ENCODE measurements at regions not wholly inside any gene's neighbourhood (a gene's known extent, or its start where the extent isn't known, plus 50 kb on each side); places are given as distances from the start of the nearest gene placed in this dataset.

DNA sequence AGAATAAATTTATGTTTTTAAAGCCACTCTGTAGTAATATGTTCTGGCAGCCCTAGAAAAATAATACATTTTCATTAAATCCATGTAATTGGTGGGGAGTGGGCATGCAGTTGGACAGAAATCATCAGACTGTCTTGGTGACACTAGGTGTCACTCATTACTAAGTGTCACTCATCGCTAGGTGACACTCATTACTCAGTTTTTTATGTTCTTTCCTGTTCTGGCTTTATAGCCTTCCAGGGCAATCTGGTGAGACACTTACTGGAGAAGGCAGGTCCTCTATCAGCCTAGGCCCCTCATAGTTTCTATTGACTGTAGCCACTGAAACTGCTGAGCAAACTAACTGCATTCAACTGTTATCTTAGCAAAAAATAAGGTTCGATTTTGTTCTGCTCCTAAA lies 542.1 kb downstream of the SLITRK1 start:
- H3K27ac Mint-ChIP-seq = no peak overlapping the region
- Histone ChIP-seq H3K9me3 (replicated peaks in 1 of 2; ENCODE audit: control insufficient read depth in 1 of 2, insufficient read depth in 1 of 2, low read length in 2 of 2) (peaks cover 0 to 12% of the 10 kb centered on the region in 2 donors), H3K27me3 (ENCODE audit: control insufficient read depth in 2 of 2, insufficient read depth in 2 of 2, low read length in 2 of 2) (no peaks in the 10 kb centered on the region), H3K4me1 (ENCODE audit: control insufficient read depth in 1 of 2, insufficient read depth in 2 of 2, low read length in 2 of 2) (no peaks in the 10 kb centered on the region), H3K79me2 (ENCODE audit: insufficient read depth, low read length) (no peaks in the 10 kb centered on the region), H4K20me1 (ENCODE audit: insufficient read depth, low read length) (no peaks in the 10 kb centered on the region), H3K9ac (ENCODE audit: insufficient read depth, low read length, poor library complexity, severe bottlenecking) (no peak overlapping the region), H3K4me2 (replicated peaks; ENCODE audit: extremely low read depth, low read length, poor library complexity, severe bottlenecking) (no peak overlapping the region), H3K36me3 (replicated peaks in 1 of 2; ENCODE audit: control insufficient read depth in 1 of 2, insufficient read depth in 2 of 2, low read length in 2 of 2) (no peaks in the 10 kb centered on the region), H3K4me3 (replicated peaks in 1 of 3; ENCODE audit: low read depth in 2 of 3, low read length in 3 of 3) (no peak overlapping the region), H2AFZ (ENCODE audit: insufficient read depth, low read depth, low read length, poor library complexity, severe bottlenecking) (no peak overlapping the region), H3K27ac (ENCODE audit: low read depth in 1 of 2, low read length in 2 of 2) (no peak overlapping the region)
- peaks cover 0 to 15% (median 8%) of the 10 kb centered on the region in 7 donors for H3K9me3 Mint-ChIP-seq
- H3K27me3 Mint-ChIP-seq (ENCODE audit: low read depth in 3 of 3) = peaks cover 0 to 1% (median 0%) of the 10 kb centered on the region in 3 donors
- intact Hi-C loops (cut with micrococcal nuclease) = no loop called here
- no peak for DNase-seq
- H3K36me3 Mint-ChIP-seq = no peaks in the 10 kb centered on the region
- H3K4me3 Mint-ChIP-seq = no peak overlapping the region
- TF ChIP-seq, protein P1, sequence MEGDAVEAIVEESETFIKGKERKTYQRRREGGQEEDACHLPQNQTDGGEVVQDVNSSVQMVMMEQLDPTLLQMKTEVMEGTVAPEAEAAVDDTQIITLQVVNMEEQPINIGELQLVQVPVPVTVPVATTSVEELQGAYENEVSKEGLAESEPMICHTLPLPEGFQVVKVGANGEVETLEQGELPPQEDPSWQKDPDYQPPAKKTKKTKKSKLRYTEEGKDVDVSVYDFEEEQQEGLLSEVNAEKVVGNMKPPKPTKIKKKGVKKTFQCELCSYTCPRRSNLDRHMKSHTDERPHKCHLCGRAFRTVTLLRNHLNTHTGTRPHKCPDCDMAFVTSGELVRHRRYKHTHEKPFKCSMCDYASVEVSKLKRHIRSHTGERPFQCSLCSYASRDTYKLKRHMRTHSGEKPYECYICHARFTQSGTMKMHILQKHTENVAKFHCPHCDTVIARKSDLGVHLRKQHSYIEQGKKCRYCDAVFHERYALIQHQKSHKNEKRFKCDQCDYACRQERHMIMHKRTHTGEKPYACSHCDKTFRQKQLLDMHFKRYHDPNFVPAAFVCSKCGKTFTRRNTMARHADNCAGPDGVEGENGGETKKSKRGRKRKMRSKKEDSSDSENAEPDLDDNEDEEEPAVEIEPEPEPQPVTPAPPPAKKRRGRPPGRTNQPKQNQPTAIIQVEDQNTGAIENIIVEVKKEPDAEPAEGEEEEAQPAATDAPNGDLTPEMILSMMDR (IDR thresholded peaks at IDR 0.05) = no peak
- no peaks in the 10 kb centered on the region for H3K4me1 Mint-ChIP-seq
- WGBS (ENCODE audit: insufficient coverage) = 80% methylated on average over 1 of the region's 2 CpGs

DNA sequence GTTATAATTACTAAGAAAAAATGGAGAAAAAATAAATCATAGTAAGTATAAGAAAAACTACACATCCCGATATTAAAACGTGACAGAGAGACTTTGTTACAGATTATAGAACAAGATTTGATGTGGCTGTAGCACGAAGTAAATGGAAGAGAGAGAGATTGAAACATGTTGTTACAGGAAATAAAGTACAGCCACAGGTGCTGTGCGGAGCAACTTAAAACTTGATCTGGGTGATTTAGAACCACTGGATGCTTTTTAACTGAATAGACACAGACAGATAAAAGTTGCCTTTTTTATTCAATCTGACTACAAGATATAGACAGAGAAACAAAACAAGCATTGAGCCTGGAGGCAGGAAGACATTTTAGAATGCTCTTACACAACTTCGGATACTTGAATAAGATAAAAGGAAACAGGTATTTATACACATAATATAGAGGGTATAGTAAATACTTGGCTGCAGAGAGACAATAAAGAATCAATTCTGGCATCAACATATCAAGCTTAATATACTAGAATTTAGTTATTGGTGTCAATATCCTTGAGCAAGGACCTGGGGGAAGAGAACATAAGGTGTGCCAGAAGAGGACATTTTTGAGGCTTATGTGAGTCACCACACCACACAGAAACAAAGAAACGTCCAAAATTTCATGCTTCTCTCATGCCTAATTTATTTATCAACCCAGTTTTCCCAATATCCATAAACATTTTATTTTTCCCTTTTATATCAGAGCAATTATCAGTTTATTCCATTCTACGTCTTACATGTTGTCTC lies 548.5 kb downstream of the SLITRK1 start:
- no peak for DNase-seq
- H3K4me1 ChIP-seq (ENCODE audit: control insufficient read depth in 1 of 2, insufficient read depth in 2 of 2, low read length in 2 of 2) = no peaks in the 10 kb centered on the region
- no peak overlapping the region for H3K27ac ChIP-seq (ENCODE audit: low read depth in 1 of 2, low read length in 2 of 2)
- H3K4me3 Mint-ChIP-seq = no peak overlapping the region
- TF ChIP-seq, protein P1 (IDR thresholded peaks at IDR 0.05) = no peak
- no peak overlapping the region for H2AFZ ChIP-seq (ENCODE audit: insufficient read depth, low read depth, low read length, poor library complexity, severe bottlenecking)
- no peaks in the 10 kb centered on the region for H3K27me3 ChIP-seq (ENCODE audit: control insufficient read depth in 2 of 2, insufficient read depth in 2 of 2, low read length in 2 of 2)
- no peaks in the 10 kb centered on the region for H3K27me3 Mint-ChIP-seq (ENCODE audit: low read depth in 3 of 3)
- H3K9me3 Mint-ChIP-seq = peaks cover 0 to 8% (median 2%) of the 10 kb centered on the region in 7 donors
- no peak overlapping the region for H3K9ac ChIP-seq (ENCODE audit: insufficient read depth, low read length, poor library complexity, severe bottlenecking)
- no peak overlapping the region for H3K27ac Mint-ChIP-seq
- H3K79me2 ChIP-seq (ENCODE audit: insufficient read depth, low read length) = no peaks in the 10 kb centered on the region
- no peaks in the 10 kb centered on the region for H3K36me3 Mint-ChIP-seq
- intact Hi-C loops (cut with micrococcal nuclease) = no loop called here
- H3K9me3 ChIP-seq (replicated peaks in 1 of 2; ENCODE audit: control insufficient read depth in 1 of 2, insufficient read depth in 1 of 2, low read length in 2 of 2) = no peaks in the 10 kb centered on the region
- H4K20me1 ChIP-seq (ENCODE audit: insufficient read depth, low read length) = no peaks in the 10 kb centered on the region
- H3K4me2 ChIP-seq (replicated peaks; ENCODE audit: extremely low read depth, low read length, poor library complexity, severe bottlenecking) = no peak overlapping the region
- H3K36me3 ChIP-seq (replicated peaks in 1 of 2; ENCODE audit: control insufficient read depth in 1 of 2, insufficient read depth in 2 of 2, low read length in 2 of 2) = no peaks in the 10 kb centered on the region
- WGBS (ENCODE audit: insufficient coverage) = no CpG with 5 or more reads among the region's 7 CpGs
- no peaks in the 10 kb centered on the region for H3K4me1 Mint-ChIP-seq
- no peak overlapping the region for H3K4me3 ChIP-seq (replicated peaks in 1 of 3; ENCODE audit: low read depth in 2 of 3, low read length in 3 of 3)

Measured in CD14-positive monocyte (primary cell).